HTR-8/SVneo (cell line): ENCODE measurements at regions not wholly inside any gene's neighbourhood (a gene's known extent, or its start where the extent isn't known, plus 50 kb on each side); places are given as distances from the start of the nearest gene placed in this dataset.

Experiments
- DNase-seq: peaks from one replicate; pipeline ENCODE4 v3.0.0; 2011; ENCODE audit warnings: low spot score, mixed read lengths; ENCODE audit not compliant: insufficient read length
- FAIRE-seq: peaks from 2 replicates; lab custom pipeline; 2011; peaks lifted over from hg19 to GRCh38; lab: Jason Lieb, UNC

- FAIRE-seq (no peak), DNase-seq (no peak)
Observed at GRCh38 chr4:144595681-144596080, 50.3 kb upstream of the HHIP start.
